HG03196 (cell line): ENCODE measurements at regions not wholly inside any gene's neighbourhood (a gene's known extent, or its start where the extent isn't known, plus 50 kb on each side); places are given as distances from the start of the nearest gene placed in this dataset.

Experiments used
- ATAC-seq: cut with Tn5 transposase; IDR thresholded peaks from one replicate; pipeline ENCODE4 v1.9.1; 2021; ENCODE audit not compliant: unreplicated experiment

DNA sequence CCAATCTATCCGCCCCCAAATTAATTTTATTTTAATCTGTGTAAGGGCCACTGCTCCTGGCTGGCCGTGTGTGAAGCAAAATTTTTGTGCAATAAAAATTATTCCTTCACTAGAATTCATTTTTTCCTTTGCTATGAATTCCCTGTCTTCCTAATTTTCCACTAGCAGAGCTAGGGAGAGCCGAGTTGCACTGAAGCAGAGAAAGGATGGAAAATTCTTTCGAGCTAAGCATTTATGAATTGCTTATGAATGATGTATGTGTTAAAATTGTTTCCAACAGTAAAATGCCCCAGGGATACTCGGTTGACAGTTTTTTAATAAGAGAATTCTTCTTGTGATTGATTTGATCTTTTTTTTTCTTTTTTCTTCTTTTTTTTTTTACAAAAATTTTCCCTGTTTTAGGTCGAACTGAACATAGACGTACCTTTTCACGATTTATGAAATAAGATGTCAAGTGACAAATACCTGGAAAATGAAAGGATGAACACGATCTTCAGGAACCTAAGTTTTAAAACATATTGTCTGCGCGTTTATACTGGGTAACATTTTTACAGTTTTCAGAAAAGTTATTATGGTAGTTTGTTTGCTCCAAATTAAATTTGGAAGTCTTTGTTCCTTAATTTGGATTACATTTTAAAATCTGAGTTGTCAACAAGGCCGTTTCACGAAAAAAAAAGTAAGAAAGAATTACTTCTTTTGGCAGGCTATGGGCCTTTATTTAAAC is 288.8 kb upstream of the NFE2L3 start:
- no peak for ATAC-seq

DNA sequence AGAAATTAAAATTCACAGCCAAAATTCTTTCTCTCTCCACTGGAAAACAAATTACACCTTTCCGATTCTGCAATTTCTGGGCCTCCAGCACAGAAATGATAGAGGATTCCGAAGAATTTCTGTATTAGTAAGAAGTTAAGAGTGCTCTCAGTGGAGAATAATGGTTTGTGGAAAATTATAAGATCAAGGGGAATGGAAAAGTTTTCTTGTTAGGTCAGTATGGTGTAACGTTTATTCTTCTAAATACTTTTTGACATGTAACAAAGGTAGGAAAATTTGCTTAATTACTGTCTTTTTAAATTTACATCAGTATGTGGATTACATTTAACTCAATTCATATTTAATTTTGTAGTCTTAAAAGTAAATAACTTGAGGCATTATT is 288.3 kb upstream of the NFE2L3 start:
- ATAC-seq = no peak

DNA sequence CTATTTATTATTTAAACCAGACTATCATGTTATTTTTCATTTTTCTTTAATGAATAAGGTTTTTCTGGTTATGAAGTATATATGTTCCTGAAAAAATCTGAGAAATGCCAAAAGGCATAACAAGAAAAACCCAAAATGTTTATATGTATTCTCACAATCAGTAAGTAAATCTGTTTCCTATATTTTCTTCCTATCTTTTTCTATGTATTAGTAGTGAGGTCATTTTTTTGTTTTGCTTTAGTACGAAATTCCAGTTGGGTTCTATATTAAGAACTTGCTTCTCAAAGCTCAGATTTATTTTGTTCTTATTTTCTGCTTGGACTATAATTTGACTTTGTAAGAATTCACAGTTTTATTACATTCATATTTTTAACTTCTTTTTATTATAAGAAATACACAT is 287.5 kb upstream of the NFE2L3 start:
- ATAC-seq = no peak

DNA sequence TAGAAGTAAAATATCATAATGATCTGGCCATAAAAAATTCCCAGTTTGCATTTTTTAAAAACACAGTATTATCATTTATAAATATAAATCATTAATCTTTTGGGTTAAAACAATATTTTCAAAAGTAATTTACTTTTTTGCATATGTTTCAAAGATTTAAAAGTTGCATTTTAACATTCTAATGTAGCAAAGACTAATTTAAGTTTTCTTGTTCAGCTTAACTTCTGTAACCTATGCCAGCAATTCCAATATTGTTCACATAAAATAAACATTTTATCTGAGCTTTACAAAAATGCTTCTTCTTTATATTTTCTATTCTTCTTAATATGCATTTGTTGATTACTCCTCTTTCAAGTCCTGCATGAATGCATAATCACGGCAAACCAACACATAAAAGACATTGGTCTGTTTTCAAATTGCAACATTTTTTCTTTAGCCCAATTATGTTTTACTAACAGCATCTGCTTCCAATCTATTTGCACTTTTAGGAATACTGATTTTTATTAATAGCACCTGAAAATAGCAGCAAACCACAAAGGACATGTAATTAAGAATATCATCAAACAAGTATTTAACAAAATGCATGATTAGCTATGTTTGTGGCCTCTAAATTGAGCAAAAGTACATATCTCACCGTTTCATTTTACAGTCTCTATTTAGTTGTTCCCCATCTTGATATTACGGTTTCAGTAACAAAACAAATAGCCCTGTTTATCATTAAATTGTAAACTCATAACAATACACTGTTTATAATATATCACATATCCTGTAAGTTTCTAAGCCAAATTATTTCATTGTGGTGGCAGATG is 286.9 kb upstream of the NFE2L3 start:
- no peak for ATAC-seq

DNA sequence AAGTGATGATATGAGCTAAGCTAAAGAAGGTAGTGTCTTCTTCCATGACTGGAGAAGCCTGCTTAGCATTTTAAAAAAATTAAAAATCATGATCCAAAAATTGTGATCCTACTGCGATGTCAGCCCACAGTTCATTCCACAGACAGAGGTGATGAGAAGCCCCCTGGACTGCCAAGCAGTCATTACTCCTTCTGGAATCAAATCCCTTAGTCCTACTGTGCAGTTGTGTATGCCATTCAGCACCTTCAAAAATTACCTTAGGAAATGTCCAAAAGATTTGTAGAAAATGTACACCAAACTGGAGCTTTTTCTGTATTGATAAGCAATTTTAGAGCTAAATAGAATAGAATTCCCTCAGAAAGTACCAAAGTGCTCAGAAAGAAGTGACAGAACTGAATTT is 283.5 kb upstream of the NFE2L3 start:
- no peak for ATAC-seq

DNA sequence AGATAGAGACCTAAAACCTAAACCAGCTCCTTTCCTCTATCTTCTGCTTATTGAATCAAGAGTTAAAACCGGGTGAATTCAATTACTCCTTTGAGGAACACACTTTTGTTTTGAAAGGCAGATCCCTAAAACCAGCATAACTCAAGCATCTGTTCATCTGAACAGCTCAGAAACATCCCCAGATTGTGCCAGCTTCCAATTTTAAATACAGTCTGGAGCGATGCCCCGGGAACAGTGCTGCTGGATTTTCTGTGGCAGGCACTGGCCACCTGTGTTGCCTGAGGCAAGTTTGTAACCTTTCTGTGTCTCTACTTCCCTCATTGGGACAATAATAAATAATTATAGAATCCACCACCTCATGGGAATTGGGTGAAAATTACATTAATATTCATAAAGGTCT is 281.4 kb upstream of the NFE2L3 start:
- ATAC-seq = no peak

DNA sequence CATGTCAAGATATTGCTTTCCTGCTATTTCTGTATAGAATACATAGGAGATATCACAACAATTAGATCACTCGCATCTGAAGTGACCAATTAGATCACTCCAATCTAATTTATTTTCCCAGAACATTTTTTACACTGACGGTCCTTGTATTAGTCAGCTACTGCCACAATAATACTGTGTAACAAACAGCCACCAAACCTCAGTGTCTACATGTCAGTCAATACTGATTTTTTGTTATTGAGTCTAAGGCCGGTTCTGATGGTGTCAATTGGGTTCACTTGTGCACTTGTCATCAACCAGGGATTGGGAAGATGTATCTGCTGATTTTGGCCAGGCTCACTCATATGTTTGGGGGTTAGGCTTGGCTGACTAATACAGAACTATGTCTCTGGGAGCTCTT is 275.9 kb upstream of the NFE2L3 start:
- ATAC-seq = no peak

DNA sequence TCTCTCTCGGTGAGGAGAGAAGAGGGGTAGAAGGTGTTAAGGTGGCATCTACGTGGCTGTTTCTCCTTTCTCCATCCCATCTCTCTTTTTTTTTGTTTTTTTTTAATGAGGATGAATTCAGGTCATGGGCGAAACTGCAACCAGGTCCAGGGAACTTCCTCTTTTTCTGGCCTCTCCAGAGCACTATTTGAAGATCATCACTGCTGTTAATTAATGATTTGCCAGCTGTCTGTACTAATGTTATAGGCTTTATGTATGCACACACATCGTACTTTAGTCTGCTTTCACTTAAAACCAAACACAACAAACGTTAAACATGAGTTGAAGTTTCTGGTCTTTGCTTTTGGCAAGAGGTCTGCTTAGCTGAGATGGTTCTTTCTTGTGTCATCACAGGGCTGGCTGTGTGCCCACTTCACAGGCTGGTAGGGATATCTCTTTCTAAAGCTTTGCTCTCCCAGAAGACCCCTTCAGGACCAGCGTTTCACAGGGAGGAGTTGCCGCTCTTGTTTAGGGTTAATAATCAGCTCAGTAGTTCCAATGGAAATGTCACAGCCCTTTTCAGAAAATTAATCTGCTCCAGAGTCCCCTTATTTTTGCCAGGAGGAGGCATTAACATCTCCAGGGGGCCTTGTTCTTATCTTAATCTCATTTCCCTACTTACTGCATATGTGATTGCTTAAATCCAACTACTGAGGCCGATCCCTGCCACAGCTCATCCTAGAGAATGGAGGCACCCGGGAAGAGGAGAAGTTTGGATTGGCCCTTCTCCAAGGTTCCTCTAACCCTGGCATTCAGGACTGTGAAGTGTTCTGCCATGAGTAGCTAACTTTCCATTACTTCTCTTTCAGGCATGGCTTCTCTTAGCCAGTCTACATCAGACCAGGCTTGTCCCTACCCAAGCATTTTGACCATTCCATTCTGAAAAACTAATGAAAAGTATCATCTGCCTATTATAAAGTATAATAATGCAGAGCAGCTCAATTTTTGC is 273.9 kb upstream of the NFE2L3 start:
- ATAC-seq = no peak

DNA sequence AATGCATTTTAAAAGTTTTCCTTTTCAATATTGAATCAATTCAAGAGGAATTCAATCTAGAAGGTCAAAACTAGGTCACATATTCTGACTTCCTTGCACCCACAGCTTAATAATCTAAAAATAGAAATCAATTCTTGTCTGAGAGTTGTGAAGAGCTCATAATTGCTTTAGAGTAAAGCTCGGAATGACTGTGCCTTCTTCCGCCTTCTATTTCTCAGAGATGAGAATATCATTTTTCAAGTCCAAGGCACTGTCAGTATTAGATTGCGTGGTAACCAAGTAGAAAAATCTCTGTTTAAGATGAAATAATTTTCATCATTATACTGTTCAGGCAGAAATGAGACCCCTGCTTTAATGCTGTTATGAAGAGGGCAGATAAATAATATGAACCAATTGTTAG is 272.2 kb upstream of the NFE2L3 start:
- no peak for ATAC-seq

DNA sequence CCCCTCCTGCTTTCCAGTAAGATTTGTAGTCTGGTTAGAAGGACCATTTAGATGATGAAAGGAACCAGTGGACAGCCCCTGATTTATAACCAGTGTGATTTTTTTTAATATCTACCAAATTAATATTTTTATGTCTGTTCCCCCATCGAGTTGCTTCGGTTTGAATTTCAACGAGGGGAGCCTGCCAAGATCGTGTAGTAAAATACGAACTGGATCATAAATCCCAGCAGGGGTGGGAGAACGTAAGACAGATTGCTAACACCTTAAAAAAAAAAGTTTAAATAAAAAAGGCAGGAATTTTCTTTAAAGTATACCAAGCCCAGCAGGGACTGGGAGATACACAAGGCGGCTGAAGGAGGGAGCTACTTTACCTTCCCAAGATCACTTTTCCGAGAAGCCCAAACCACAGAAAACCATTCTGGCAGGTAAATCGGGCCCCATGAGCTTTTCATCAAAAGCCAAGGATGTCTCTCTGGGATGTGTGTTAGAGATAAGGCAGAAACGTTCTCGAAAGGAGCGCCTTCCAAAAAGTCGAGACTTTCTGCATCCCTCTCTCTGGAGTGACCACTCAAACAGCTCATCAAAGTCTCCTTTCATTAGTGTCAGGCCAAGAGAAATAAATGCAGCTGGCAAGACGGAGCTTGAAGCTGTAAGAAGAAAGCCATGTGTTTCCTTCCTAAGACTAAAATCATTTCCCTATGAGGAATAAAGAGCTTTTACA is 270.5 kb upstream of the NFE2L3 start:
- ATAC-seq = no peak

DNA sequence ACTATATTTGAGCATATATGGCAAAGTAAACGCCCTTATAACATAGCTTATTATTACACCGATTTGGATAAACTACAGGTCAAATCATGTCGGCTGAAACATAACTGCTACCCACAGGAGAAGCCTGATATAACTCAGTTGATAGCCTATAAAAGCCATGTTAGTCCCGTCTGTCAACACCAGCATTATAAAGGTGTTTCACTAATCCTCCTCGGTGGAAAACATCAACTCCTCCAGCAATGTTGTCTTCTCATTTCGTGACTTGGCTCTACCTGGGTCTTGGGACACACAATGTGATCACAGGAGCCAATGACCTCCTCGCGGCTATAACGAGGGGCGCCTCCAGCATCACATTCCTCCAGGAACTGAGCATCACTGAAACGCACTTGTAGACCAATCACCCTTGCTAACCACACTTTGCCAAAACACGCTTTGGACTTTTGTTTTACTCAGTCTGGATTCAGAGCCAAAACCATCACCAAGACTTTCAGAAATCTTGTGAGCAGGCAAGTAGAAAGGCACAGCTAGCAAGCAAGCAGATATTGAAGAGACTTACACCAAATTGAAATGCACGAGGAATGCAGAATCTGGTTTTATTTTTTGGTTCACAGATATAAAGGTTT is 269.7 kb upstream of the NFE2L3 start:
- ATAC-seq = no peak

DNA sequence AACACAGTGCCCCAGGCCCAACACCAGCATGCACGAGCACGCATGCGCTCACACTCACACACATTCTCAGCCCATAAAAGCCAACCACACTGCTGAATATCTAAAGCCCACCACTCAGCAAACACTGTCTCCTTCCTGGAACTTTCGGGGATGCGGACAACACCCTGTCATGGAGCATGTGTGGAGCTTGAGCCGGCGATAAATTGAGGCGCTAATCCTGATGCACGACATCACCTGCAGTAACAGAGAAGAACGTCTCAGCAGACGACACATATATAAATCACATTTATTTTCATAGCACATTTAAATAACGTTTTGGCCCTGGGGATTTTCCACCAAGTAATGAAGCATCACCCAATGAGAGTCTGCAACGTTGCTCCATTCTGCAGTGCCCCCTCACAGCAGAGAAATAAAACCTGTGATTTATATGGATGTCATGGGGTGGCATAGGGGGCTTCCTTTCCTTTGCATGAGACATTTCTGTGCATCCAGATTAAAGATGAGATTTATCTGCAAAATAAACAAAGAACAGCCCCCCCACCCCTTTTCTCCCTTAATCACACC is 267.7 kb upstream of the NFE2L3 start:
- ATAC-seq = no peak

DNA sequence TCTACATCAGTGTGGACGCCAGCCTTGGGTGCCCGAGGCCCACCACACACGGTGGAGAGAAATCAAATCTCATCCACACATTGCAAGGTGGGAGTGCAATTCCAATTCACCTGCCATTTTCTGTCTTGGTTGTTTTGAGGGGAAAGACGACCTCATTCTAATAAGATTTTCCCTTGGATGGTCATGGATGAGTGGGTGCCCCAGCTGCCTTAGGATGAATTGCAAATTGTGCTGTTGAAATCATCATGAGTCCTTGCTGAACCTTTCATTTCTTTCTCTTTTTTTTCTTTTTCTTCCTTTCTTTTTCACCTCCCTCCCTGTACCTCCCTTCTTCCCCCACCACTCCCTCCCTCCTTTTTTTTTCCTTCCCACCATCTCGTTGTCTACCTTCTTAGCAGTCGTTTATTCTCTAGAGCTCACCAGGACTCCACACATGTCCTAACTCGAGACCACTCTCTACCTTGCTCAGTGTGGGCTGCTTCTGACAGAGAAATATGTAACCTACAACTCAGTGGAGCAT is 266.9 kb upstream of the NFE2L3 start:
- ATAC-seq = no peak

DNA sequence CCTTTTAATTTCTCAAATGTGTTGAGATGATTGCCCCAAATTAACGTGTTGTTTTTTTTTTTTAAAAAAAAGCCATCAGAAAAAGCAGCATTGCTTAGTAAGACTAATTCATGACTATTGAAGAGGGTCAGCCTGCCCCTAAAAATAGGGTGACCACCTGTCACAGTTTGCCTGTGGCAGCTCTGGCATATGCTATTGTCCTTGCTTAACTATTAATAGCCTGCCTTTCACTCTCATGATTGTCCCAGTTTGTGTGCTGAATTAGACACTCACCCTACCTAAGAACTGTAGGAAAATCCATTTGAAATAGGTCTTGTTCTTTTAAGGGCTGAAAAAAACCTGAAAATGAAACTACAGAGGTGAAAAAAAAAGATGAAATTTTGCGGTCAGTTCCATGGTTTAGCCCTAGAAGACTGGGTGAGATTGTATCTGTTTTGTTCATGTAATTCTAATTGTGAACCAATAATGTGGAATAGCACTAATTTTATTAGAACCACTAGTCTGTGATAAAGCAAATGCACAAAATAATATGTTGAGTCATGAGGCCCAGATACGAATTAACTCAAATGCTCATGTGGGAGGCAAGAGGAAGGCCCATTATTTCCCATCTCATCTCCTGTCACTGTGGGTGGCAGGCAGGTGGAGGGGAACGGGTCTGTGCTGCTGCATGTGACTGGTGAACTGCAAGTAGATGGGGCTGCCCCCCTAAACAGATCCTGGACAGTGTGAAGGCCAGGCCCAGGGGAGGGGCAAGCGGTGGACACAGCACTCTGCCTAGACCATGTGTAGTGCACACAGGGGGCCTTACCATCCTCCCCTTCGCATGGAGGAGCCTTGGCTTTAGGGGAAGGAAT is 265.4 kb upstream of the NFE2L3 start:
- ATAC-seq = no peak

DNA sequence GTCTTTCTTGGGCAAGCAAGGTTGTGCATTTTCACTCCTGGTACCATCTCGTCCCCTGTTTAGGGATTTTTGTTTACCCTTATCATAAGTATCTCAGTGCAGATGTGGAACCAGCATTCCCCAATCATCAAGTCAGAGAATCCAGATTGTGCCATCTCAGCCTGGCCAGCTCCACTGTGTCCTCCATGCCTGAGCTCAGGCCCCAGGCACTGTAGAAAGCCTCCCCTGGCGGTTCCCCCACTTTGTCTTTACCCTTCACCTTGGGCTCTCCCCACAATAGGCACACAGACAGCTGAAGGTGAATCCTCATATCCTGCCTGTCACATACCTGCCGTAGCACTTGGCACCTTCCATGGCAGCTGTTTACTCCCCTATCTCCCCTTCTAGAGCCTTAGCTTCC is 264.7 kb upstream of the NFE2L3 start:
- ATAC-seq = no peak

DNA sequence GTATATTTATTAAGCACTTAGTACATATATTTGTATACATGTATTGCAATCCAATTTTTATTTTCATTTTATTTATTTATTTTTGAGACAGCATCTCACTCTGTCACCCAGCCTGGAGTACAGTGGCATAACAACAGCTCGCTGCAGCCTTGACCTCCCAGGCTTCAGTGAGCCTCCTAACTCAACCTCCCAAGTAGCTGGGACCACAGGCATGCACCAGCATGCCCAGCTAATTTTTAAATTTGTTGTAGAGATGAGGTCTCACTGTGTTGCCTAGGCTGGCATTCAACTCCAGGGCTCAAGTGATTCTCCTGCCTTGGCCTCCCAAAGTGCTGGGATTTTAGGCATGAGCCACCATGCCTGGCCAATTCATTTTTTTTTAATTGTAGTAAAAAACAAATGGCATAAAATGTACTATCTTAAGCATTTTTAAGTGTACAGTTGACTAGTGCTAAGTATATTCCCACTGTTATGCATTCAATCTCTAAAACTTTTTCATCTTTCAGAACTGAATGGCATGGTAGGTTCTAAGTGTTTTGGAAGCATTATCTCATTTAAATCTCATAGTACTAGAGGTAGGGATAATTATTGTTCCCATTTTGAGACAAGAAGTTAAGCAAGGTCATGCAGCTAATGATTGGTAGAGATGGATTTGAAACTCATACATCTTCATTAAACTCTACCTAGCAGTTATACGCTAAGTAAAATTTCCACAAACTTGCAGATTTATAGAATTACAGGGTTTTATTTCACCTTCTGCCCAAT is 264.0 kb upstream of the NFE2L3 start:
- no peak for ATAC-seq

DNA sequence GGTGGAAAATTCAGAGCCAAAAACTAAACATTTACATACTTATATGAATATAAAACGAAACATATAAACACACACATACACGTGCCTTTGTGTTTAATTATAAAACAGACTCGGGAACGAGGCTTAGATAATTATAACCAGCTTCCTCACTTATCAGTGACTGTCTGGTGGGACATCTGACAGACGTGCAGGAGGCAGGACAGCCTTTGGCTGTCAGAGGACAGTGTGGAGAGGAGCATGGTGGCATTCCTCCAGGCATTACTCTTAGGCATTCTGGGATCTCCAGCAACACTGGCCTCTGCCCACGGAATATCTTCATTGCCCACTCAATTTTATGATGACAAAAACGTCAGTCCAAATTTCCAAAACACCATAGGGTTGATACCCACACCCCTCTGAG is 262.2 kb upstream of the NFE2L3 start:
- ATAC-seq = no peak

DNA sequence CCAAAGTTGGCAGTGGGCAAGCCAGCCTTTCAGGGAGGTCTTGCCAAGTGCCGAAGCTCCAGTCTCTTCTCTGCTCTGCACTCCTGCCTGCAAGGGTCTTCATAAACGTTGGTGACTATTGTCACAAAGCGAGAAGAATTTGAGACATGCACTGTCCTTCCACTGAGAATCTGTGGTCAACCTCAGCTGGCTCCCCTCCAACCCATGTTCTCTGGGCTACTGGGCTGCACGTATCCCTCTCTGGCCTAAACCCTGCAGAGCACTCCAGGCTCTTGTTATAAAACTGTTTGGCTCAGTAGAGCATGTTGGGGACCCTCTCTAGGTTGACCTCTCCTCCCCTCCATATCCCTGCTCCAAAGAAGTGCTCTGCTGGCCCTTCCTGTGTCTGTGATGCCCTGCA is 260.4 kb upstream of the NFE2L3 start:
- ATAC-seq = no peak
